Esophagus muscularis mucosa (tissue), 4 donors: ENCODE measurements at regions not wholly inside any gene's neighbourhood (a gene's known extent, or its start where the extent isn't known, plus 50 kb on each side); places are given as distances from the start of the nearest gene placed in this dataset.

Experiments
- DNase-seq: peaks from one replicate; pipeline ENCODE4 v3.0.0-alpha.2; 2017; ENCODE audit errors: extremely low spot score
- H3K27ac ChIP-seq, 4 donors: fragments of 200-600 bp; sonication (generic); replicated peaks in 1 of 4; 1 replicate in 3 of 4; 2 replicates in 1 of 4; pipeline ENCODE4 v1.5.1; 2016 to 2019; ENCODE audit warnings: mild to moderate bottlenecking in 1 of 4
- H3K27me3 ChIP-seq, 4 donors: fragments of 200-600 bp; sonication (generic); one replicate each; pipeline versions ENCODE4 v1.5.1 to v1.6.0; 2016 to 2019
- H3K36me3 ChIP-seq, 4 donors: fragments of 200-600 bp; sonication (generic); one replicate each; pipeline ENCODE4 v1.5.1; 2016 to 2019
- H3K4me1 ChIP-seq, 4 donors: fragments of 200-600 bp; sonication (generic); one replicate each; pipeline ENCODE4 v1.5.1; 2016 to 2019
- H3K4me3 ChIP-seq, 4 donors: fragments of 200-600 bp; sonication (generic); 1 replicate in 2 of 4; 2 replicates in 2 of 4; pipeline ENCODE4 v1.5.1; 2016 to 2019; ENCODE audit warnings: mild to moderate bottlenecking in 4 of 4, moderate library complexity in 1 of 4
- H3K9me3 ChIP-seq, 4 donors: fragments of 200-600 bp; sonication (generic); 1 replicate in 3 of 4; 2 replicates in 1 of 4; pipeline ENCODE4 v1.5.1; 2016 to 2019
- CTCF ChIP-seq, 3 experiments: fragments of 200-600 bp in 2 of 3; fragments of 450-650 bp in 1 of 3; sonication (generic) in 2 of 3; IDR thresholded peaks; one replicate each; pipeline ENCODE4 v1.5.1; 2017 to 2019; ENCODE audit warnings: antibody characterized with exemption in 3 of 3, mild to moderate bottlenecking in 2 of 3, moderate library complexity in 1 of 3
- EP300 ChIP-seq: sonication (generic); formaldehyde crosslinking; IDR thresholded peaks from one replicate; pipeline ENCODE4 v1.6.1; 2017; ENCODE audit warnings: antibody characterized with exemption
- POLR2A ChIP-seq: fragments of 450-650 bp; IDR thresholded peaks from one replicate; pipeline ENCODE4 v1.6.1; 2017; ENCODE audit warnings: antibody characterized with exemption, moderate library complexity, mild to moderate bottlenecking, low read depth
- POLR2AphosphoS5 ChIP-seq, 2 donors: sonication (generic); formaldehyde crosslinking; IDR thresholded peaks; one replicate each; pipeline ENCODE4 v1.6.1; 2017; ENCODE audit warnings: antibody characterized with exemption in 2 of 2
- WGBS: methylation state at CpG from one replicate; pipeline ENCODE4 v1.1.5; 2018; 5-methylcytosine and 5-hydroxymethylcytosine counted together
- intact Hi-C: fragments of 100-400 bp; cut with DNase I; formaldehyde crosslinking; loops from one replicate; pipeline ENCODE4 v1.15.1; 2023

DNA sequence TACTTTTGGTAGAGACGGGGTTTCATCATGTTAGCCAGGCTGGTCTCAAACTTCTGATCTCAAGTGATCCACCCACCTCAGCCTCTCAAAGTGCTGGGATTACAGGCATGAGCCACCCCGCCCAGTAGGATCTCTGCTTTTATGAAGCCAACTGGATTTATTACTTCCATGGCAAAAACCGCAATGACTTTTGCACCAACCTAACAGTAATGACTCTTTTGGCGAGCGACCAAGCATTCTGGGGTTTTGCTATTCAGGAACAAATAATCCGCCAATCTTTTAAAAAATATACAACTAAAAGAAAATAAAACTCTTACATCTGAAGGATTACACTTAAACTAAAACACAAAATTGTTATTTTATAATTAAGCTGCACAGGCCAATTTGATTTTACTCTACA is 260.6 kb downstream of the ZEB2 start:
- peaks cover 0 to 18% (median 11%) of the 10 kb centered on the region in 4 donors for H3K9me3 ChIP-seq
- no peak for DNase-seq
- H3K36me3 ChIP-seq: no peaks in the 10 kb centered on the region
- 96% methylated on average over 6 of the region's 6 CpGs for WGBS
- no peaks in the 10 kb centered on the region for H3K27me3 ChIP-seq
- no peaks in the 10 kb centered on the region for H3K4me1 ChIP-seq
- TF ChIP-seq POLR2AphosphoS5 (IDR thresholded peaks at IDR 0.05): no peak
- TF ChIP-seq CTCF (IDR thresholded peaks at IDR 0.05): no peak
- TF ChIP-seq POLR2A: no peak
- TF ChIP-seq EP300: no peak
- no peak overlapping the region for H3K4me3 ChIP-seq
- no peak overlapping the region for H3K27ac ChIP-seq
- intact Hi-C loops: no loop called here

DNA sequence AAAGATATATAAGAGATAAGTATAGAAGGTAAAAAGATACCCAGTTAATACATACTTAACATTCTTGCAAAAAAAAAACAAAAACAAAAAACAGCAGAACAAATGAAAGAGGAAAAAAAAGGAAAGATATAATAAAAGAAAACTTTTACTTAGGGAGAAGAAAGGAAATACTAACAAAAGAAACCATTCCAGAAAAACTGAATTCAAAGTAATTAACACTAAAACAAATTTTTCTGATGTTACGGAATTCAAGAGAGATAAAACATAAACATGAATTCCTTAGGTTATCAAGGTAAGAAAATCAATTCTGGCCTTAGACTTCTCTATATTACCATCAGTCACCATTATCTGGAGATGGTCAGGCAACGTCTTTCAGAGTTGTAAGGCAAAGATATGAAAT is 261.8 kb downstream of the ZEB2 start:
- no peak for TF ChIP-seq EP300
- no peak for TF ChIP-seq CTCF (IDR thresholded peaks at IDR 0.05)
- TF ChIP-seq POLR2A: no peak
- no peak for TF ChIP-seq POLR2AphosphoS5 (IDR thresholded peaks at IDR 0.05)
- no peaks in the 10 kb centered on the region for H3K36me3 ChIP-seq
- H3K4me3 ChIP-seq: no peak overlapping the region
- WGBS: 96% methylated on average over 2 of the region's 2 CpGs
- H3K9me3 ChIP-seq: peaks cover 0 to 26% (median 21%) of the 10 kb centered on the region in 4 donors
- no peak overlapping the region for H3K27ac ChIP-seq
- H3K27me3 ChIP-seq: no peaks in the 10 kb centered on the region
- no peak for DNase-seq
- intact Hi-C loops: no loop called here
- no peaks in the 10 kb centered on the region for H3K4me1 ChIP-seq

DNA sequence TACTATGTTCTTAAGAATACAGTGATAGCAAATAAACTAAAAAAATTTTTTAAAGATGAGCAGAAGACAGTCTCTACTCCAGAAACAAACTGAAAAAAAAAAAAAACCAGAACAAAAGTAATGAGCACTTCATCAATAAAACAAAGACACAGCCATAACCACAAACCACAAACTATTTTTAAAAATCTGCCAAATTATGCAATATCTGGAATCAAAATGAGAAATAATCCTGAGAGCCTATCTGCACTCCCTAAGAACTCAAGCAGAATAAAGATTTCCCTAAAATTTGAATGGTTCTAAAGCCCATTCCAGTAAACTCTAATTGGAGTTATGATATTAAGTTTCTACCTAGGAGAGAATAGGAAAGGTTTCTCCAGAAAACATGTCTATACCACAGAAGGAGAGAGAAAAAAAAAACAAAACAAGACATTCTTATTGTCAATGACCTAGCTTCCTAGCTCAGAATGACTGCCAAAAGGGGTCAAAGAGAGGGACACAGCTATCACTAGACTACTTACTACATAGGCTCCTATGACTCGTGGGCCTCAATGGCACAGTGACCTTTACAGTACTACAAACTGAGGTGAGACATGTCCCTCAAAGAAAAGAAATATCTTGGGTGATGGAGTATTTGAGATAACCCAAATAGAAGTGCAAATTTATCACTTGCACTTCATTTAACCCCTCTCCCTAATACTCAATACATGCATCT is 262.8 kb downstream of the ZEB2 start:
- no peak overlapping the region for H3K27ac ChIP-seq
- no peak for DNase-seq
- WGBS: 100% methylated on average over 1 of the region's 1 CpG
- H3K4me1 ChIP-seq: no peaks in the 10 kb centered on the region
- H3K27me3 ChIP-seq: no peaks in the 10 kb centered on the region
- no peak overlapping the region for H3K4me3 ChIP-seq
- intact Hi-C loops: no loop called here
- peaks cover 0 to 36% (median 29%) of the 10 kb centered on the region in 4 donors for H3K9me3 ChIP-seq
- TF ChIP-seq EP300 (no peak), POLR2A (no peak), POLR2AphosphoS5 (IDR thresholded peaks at IDR 0.05) (no peak), CTCF (IDR thresholded peaks at IDR 0.05) (no peak)
- H3K36me3 ChIP-seq: no peaks in the 10 kb centered on the region

- TF ChIP-seq POLR2A (no peak), EP300 (no peak), CTCF (IDR thresholded peaks at IDR 0.05) (no peak), POLR2AphosphoS5 (IDR thresholded peaks at IDR 0.05) (no peak)
- no peak for DNase-seq
- 94% methylated on average over 2 of the region's 2 CpGs for WGBS
- H3K4me1 ChIP-seq: no peaks in the 10 kb centered on the region
- peaks cover 0 to 40% (median 29%) of the 10 kb centered on the region in 4 donors for H3K9me3 ChIP-seq
- intact Hi-C loops: no loop called here
- H3K4me3 ChIP-seq: no peak overlapping the region
- no peaks in the 10 kb centered on the region for H3K36me3 ChIP-seq
- H3K27me3 ChIP-seq: no peaks in the 10 kb centered on the region
- H3K27ac ChIP-seq: no peak overlapping the region
These were observed 265.3 kb downstream of the ZEB2 start for GRCh38 chr2:144254342-144255235.
